Neural progenitor cell (in vitro differentiated cells): ENCODE measurements at regions not wholly inside any gene's neighbourhood (a gene's known extent, or its start where the extent isn't known, plus 50 kb on each side); places are given as distances from the start of the nearest gene placed in this dataset.

Experiments used
- CTCF ChIP-seq: fragments of 200-600 bp; sonication (generic); IDR thresholded peaks from 2 replicates; pipeline ENCODE4 v1.5.1; 2017; ENCODE audit warnings: antibody characterized with exemption, mild to moderate bottlenecking
- EZH2 ChIP-seq: fragments of 200-600 bp; sonication (generic); IDR thresholded peaks from 2 replicates; pipeline ENCODE4 v1.6.1; 2017; ENCODE audit warnings: antibody characterized with exemption, mild to moderate bottlenecking, moderate library complexity
- EZH2phosphoT487 ChIP-seq: fragments of 200-600 bp; sonication (generic); IDR thresholded peaks from 2 replicates; pipeline ENCODE4 v1.6.1; 2017; ENCODE audit warnings: antibody characterized with exemption

GRCh38 chr18:66193394-66193793 is 410.5 kb downstream of the CDH19 start:
- TF ChIP-seq CTCF (no peak), EZH2phosphoT487 (no peak), EZH2 (no peak)
